ENCODE measurements at regions not wholly inside any gene's neighbourhood (a gene's known extent, or its start where the extent isn't known, plus 50 kb on each side); places are given as distances from the start of the nearest gene placed in this dataset.

GRCh38 chr9:1115370-1115769 lies 65.2 kb downstream of the DMRT2 start:
- TF ChIP-seq NFIC (IDR thresholded peaks at IDR 0.05) = no peak
- no peak for TF ChIP-seq YY1 (IDR thresholded peaks at IDR 0.05; ENCODE audit: low read depth)
- no peak for TF ChIP-seq ZBTB7A (IDR thresholded peaks at IDR 0.05; ENCODE audit: low read depth)
- TF ChIP-seq REST (IDR thresholded peaks at IDR 0.05; ENCODE audit: low read depth) = no peak
- no peak for TF ChIP-seq EP300 (IDR thresholded peaks at IDR 0.05; ENCODE audit: borderline replicate concordance)
- TF ChIP-seq MAX (IDR thresholded peaks at IDR 0.05) = no peak
- no peak for TF ChIP-seq RAD21 (IDR thresholded peaks at IDR 0.05; ENCODE audit: low read depth)
- TF ChIP-seq EGR1 (IDR thresholded peaks at IDR 0.05) = no peak
- TF ChIP-seq TAF1 (IDR thresholded peaks at IDR 0.05; ENCODE audit: low read depth) = no peak
- TF ChIP-seq TCF12 (IDR thresholded peaks at IDR 0.05; ENCODE audit: low read depth) = no peak
- TF ChIP-seq CEBPB (IDR thresholded peaks at IDR 0.05) = no peak
- TF ChIP-seq FOXM1 (IDR thresholded peaks at IDR 0.05; ENCODE audit: borderline replicate concordance, low read depth) = no peak
- TF ChIP-seq CREB1 (IDR thresholded peaks at IDR 0.05; ENCODE audit: low read depth) = no peak
- no peak for TF ChIP-seq USF1 (IDR thresholded peaks at IDR 0.05)
